Stimulated activated CD4-positive, alpha-beta T cell treated with anti-CD3 and anti-CD28 coated beads, Interleukin-12 subunit alpha, Interleukin-12 subunit beta, amount 100 ng/mL, for 48 hours (primary cell): ENCODE measurements at regions not wholly inside any gene's neighbourhood (a gene's known extent, or its start where the extent isn't known, plus 50 kb on each side); places are given as distances from the start of the nearest gene placed in this dataset.

Experiments used
- DNase-seq, 3 donors: peaks; one replicate each; pipeline ENCODE4 v3.0.0-alpha.2; 2020; ENCODE audit warnings: low read depth in 2 of 3, low spot score in 1 of 3

DNA sequence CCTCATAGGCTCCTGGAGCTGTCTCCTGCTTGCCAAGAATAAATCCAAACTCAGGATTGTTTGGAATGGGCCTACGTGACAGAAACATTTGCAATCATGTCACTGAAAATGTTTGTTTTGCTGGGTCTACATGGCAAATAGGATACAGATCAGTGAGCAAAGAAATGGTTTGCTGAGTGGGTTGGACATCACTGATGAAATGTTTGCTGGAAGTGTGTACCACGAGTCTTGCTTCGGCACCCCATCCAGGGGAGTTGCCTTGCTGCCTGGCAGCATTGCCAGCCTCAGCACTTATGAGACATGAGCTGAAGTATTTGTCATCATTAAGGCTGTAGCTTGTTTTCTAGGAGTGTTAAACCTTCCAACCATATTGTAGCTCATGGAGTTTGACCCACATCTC lies 213.3 kb upstream of the CFAP20DC start:
- no peak for DNase-seq

DNA sequence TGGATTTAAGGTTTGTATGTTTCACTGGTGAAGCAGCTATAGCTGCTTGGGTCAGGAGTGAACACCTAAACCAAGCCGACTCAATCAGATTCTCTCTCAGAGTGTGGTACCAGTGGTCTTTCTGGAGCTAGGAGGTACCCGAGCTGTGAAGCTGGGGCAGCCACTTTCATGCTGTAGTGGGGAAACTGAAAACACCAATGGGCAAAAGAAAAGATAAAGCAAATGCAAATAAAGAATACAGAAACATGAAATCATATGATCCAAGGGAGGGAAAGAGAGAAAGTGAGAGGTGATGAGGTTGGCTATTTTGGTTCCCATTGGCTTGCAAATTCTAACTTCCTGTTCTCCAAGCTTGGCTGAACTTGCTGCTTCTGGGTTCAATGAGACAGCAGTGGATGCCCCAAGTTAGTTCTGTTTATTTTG lies 212.3 kb upstream of the CFAP20DC start:
- DNase-seq: no peak

DNA sequence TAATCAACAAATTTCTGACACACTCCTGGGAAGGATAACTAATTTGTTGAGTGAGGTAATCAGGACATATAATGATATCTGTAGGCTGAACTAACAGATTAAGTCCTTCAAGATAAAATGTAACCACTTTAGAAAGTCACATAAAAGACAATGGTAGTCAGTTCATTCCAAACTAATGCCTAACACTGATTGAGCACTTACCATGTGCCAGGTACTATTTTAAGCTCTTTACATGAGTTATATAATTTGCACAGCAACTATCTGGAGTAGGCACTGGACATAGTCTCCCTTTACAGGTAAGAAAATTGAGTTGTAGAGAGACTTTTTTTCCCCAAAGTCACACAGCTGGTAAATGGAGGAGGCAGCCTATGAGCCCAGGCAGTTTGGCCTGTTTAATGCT lies 211.2 kb upstream of the CFAP20DC start:
- no peak for DNase-seq

DNA sequence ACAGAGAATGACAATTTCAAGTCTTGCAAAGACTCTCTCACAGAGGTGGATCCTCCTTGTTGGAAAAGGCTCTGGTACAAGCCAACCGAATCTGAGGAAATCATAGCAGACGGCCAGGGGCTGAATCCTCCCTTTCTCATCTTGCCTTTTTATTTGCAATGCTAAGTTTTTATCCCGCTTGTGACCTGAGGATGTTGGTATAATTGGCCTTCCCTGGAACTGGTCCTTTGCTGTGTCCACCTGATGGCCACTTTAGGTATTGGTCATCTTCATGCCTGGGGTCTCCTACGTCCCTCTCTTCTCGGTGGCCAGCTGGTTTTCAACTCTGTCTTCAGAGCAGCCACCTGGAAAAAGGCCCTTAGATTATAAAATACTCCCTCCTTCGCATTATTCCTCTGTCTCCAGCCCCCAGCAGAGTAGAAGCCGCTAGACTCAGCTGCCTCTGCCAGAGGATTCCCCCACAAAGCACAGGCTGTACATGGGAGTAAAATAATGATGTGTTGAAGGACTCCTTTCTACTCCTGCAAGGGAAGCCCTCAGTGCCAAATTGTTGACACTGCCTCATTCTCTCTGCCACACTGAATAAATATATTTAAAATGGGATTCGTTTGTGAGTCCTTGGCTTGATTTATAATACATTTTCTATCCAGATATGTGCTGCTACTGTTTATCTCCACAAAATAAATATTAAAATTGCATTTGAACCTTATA lies 208.9 kb upstream of the CFAP20DC start:
- DNase-seq: no peak

DNA sequence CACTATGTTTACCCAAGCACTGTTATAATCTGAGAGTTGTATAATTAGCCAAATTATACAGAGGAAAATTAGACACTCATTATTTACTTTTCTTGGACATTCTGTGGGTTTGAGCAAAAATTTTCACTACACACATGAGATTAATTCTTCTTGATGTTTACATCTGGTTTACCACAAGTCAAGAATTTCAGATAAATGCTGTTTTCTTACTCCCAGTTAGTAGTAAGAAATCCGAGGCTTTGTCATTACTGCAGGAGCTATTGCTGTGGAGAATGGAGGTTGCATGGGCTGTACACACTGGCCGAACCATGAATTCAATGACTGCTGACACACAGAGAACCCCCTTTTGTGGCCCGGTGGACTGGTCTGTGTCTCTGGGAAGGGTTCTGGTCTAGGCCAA lies 207.7 kb upstream of the CFAP20DC start:
- no peak for DNase-seq

DNA sequence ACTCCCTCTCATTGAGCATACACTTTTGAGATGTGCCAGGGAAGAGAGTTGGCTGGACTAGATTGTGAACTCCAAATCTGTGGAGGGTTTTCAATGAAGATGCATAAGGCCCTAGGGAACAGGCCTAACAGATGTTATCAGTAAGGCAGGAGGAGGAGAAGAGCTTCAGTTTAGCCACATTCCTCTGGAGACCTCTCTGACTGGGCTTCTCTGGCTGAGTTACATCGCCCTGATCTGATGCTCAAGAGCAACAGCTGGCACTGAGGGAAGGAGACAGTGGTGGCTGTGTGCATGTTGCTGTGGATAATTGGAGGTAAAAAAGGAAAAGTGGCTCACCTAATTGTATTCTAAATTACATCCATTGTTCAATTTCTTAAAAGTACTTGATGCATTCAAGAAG lies 206.4 kb upstream of the CFAP20DC start:
- DNase-seq: no peak

DNA sequence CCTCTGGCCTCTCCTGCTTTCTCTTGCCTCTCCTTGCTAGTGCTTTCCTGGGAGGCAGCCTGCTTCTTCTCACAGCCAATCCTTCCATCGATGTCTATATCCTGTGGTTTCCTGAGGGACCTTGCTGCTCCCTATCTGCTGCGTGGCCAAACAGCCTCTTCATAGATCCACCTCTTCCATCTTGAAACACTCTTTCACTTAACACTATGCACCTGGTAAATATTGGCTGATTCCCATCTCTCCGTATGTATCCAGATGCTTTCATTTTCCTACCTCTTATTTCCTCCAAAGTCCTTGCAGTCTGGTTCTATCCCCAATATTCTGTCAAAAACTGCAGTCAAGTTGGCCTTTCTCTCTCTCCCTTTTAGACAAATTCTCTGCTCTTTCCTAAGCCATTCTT lies 205.2 kb upstream of the CFAP20DC start:
- no peak for DNase-seq

DNA sequence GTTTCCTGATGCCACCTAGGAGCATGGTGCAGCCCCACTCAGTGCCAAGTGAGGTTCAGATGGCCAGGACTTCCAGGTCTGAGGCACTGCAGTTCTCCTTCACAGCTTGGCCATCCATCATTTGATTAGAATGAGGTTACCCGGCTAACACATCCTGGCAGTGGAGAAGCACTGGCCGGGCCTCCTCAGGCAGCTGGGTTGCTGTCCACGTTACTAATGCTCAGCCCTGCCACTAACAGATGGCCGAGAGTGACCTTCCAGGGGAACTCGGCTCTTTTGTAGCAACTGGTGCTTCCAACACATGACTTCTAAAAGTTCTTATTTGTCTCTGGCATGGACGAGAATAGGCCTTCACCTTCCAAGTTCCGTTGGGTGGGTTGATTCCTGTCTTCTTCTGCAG lies 204.6 kb upstream of the CFAP20DC start:
- DNase-seq: no peak

DNA sequence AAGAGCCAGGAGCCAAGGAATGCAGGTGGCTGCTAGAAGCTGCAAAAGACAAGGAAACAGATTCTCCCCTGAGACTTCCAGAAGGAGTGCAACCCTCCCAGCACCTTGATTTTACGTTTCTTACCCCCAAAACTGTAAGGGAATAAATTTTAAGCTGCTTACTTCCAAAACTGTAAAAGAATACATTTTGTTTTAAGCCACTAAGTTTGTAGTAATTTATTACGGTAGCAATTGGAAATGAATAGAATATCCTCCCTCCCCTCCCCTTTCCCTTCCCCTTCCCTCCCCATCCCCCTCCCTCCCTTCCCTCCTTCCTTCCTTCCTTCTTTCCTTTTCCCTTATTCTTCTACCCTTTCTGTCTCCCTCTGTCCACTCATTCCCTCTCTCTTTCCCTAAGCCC lies 203.7 kb upstream of the CFAP20DC start:
- DNase-seq: no peak

DNA sequence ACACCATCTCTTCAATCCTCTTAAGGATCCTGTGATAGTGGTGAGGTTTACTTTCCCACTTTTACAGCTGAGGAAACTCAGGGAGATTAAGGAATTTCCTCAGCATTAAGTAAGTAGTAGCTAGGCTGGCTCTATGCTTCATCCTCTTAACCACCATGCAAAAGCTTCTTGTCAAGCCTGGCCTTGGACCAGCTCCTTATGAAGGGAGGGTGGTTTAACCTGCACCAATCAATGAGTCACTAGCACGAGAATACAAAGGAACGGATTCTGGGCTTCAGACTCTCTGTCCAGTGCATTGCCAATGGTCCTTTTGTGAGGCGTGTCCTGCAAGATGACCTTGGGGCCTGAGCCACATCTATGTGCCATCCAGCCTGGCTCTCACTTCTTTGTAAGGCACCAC lies 202.0 kb upstream of the CFAP20DC start:
- no peak for DNase-seq

DNA sequence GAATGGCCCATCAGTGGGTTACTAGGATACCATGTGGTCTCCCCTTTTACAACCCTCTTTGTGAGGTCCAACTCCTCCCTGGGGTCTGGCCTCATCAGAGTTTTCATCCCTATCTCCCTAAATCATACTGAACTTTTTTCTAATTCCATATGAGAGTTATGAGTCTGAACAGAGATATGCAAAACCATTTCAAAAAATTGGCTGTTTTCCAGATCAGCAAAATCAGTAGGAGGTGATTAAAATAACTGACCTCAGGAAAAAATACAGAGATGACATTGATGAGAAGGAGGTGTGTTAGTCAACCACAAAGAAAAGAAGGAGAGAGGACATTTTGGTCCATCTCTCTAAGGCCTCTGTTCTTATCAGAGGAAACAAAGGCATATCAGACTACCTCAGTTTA lies 200.8 kb upstream of the CFAP20DC start:
- no peak for DNase-seq

DNA sequence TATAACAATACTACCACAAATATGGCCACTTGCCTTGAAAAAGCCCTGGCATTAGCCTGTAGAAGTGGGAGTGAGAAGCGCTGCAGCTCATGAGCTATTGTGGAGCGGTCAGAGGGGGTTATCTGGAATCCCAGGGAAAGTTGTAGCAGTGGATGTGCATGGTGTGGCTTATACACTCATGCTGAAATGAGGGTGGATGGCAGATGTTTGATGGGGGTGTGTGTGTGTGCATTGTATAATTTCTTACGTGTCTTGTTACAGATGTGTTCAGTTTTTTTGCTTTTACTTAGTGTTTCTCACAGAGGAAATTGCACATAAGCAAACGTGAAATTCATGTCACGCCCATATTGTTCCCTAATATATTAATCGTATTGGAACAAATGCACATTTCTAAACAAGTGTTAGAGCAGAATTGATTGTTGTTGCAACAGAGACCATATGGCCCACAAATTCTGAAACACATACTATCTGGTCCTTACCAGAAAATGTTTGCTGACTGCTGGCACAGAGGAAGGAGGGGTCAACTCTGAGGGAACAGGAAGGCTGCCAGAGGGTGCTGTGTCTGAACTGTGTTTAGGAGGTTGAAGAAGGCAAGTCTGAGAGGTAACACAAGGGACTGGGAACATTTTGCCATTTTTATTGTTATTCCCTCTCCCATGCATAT lies 200.0 kb upstream of the CFAP20DC start:
- DNase-seq: no peak

DNA sequence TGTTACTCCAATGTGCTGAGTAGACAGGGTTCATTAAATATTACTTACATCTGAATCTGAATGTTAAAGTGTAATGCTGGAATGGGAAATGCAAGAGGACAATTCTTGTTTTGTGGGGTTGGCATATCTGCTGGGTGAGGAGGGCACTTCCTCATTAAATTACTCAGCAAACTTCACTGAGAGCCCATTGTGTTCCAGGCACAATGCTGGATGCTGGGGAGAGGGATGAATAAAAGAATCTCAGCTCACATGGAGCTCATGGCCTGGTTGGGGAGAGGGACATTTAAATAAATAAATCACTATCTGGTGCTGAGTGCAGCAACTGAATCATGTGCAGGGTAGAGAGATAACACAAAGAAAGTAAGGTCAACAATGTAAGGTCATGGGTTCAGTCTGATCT lies 199.2 kb upstream of the CFAP20DC start:
- no peak for DNase-seq

DNA sequence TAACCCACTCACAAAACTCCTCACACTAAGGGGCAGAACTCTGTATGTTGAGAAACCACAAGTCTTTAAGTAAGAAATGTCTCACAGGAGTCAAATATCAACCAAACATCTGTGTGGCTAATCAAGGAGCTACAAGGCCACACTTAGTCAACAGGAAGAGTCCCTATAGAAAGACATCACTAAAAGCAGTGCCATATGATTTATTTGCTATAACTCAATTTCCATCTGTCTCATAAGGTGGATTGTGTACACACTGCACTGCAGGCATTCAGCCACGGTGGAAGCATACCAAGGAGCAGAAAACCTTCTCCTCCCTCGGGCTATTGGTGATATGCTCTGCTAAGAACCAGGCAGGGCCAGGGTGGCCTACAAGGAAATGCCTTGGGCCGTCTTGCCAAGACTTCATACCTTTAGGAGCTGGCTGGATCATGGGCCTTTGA lies 197.6 kb upstream of the CFAP20DC start:
- DNase-seq: no peak

DNA sequence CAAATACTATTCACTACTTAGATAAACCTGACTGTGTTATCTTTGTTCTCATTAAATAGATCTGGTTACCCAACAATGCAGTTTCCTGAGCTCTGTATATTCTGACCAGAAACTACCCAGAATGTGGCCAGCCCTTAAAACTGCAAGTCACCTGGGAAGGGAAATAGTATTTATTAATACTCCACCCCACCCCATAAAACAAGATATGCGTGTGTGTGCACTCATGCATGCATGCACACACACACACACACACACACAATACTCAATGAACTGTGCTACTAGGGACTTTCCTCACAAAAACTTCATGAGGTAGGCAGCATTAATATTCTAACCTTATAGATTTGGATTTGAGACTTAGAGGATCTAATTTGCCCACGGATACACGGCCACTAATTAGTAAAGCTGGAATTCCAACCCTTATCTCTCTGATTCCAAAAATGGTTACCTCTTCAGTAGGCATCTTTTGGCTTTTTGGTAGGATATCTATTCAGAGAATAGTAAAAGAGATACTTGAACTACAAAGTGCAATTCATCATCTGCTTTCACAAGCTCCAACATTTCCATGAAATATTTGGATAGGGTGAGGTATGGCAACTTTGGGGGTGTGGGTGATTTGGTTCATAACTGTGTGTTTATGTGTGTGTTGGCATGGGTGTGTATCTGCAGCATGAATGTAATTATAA lies 197.0 kb upstream of the CFAP20DC start:
- DNase-seq: no peak

DNA sequence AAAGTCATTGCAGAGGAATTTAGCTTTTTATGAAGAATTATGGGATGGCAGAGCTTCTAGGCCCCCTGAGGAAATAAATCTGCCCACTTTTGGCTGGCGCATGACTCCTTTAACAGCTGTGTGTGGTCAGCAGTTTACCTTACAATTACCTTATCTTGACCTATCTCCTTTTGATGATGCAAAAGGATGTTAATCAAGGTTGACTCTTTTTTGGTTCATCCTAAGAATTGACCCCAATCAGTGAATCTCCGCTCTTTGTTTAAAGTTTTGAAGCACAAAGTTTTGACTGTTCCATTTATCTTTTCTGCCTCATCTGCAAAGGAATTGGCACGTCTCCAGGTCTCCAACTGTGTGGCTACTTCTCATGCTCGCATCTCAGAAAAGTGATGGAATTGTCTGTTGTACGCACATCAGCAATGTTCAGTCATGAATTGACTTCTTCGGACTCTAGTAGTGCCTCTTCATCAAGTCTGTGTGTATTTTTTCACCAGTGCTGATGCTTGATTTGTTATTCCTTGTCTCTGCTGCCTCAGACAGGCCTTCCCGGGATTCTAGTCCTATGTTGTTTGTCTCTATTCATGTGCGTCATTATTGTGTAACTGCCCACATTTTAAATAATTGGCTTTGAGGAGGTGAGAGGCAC lies 196.2 kb upstream of the CFAP20DC start:
- DNase-seq: no peak

DNA sequence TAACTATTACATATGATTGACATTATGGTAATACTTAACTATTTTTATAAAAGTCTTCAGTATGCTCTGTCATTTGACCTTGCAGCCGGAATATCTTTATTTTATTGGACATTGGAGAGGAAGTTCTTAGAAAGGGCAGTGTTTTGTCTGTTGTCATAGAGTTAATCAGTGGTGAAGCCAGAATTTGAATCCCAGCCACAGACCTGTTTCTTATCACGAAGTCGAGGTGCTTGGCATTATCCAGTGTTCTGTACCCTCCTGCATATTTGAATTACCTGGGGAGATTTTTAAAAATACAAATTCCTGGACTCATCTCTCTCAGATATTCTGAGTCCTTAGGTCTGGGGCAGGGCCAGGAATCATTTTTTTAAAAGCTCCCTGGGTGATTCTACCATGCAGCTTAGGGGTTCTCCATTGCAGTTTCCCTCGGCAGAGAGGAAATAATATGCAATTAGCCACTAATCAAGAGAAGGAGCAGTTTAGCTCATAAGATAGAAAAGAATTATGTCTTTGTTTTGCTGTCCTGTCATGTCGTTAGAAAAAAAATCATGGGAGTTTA lies 195.6 kb upstream of the CFAP20DC start:
- DNase-seq: no peak

DNA sequence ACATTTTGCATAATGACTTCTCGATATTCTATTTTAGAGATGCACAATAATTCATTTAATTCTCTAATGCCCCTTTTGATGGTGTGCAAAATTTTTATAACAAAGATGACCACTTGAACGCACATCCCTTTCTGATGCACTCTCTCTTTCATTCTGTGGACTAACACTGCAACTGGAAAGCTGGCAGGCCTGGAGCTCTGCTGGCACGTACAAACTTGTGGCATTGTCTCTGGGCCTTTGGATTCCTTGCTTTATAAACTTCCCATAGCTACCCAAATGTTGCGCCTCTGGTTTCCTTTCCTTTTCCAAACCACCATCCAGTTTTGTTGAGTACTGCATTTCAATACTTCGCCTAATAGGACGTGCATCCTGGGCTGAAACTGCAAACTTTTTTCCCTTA lies 194.5 kb upstream of the CFAP20DC start:
- no peak for DNase-seq

DNA sequence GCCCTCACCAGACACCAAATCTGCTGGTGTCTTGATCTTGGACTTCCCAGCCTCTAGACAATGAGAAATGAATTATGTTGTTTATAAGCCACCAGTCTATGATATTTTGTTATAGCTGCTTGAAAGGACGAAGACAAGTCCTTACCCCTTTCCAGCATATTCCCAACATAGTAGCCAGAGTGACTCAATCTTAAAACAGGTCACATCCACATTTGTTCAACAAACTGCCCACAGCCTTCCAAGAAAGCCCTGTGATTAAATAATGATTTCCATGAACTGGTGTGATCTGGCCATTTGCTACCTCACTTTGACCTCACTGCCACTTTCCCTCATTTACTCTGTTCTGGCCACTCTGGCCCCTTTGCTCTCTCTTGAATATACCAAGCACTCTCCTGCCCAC lies 193.7 kb upstream of the CFAP20DC start:
- DNase-seq: no peak

DNA sequence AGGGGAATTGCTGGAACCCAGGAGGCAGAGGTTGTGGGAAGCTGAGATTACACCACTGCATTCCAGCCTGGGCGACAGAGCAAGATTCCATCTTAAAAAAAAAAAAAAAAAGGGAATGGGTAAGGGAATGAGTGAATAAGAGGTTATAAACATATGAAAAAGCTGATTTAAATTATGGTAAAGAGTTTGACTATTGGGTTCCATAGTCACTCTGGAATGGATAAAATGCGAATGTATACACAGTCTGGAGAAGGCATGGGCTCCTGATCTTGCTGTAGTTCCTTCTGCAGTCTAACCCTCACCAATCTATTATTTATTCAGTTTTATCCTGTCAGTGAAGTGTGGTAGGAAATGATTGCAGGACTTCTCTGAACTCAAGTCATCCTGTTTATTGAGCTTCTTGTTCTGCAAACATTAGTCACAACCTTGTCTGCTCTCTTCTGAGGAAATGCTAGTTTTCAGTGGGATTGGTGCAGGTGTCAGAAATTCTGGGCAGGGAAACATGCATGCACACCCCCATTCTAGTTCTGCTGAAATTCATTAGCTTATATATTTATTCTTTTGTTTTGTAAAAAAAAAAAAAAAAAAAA lies 190.9 kb upstream of the CFAP20DC start:
- no peak for DNase-seq

DNA sequence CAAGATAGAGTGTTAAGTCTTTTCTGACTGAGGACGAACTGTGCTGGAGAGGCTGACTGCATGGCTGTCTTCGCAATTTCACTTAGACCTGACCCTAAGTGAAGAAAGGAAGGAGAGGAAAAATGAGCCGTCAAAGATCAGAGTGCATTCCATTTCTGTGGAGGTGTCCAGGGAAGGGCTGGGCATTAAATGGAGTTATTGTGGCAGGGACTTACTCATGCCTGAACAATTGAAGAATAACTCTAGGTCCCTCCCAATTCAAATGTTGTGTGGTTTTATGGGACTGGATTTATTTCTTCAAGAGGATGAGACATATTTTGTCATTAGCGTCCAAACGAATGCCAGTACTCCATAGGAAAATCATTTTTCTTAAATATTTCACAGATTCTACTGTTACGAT lies 187.3 kb upstream of the CFAP20DC start:
- no peak for DNase-seq
